GM12878 (cell line): ENCODE measurements at regions not wholly inside any gene's neighbourhood (a gene's known extent, or its start where the extent isn't known, plus 50 kb on each side); places are given as distances from the start of the nearest gene placed in this dataset.

Source experiments
- ATAC-seq: fragments of 200-7000 bp; cut with Tn5 transposase; 3 replicates; pipeline ENCODE4 v1.9.1; 2020; ENCODE audit warnings: mild to moderate bottlenecking, moderate library complexity
- BruUV-seq: library from RNA; stranded (reverse); fragments of 400-500 nt; replicated peaks from 2 replicates; lab custom pipeline; 2021; lab: Mats Ljungman, UMichigan
- CTCF ChIA-PET: fragments of 300-600 bp; sonication (Branson Sonifier 250); formaldehyde crosslinking; extraction: SDS; loops from one replicate; lab custom pipeline; 2021; ENCODE audit warnings: inconsistent platforms; lab: Yijun Ruan, JAX
- POLR2A ChIA-PET: fragments of 350-600 bp; formaldehyde crosslinking; extraction: SDS; loops from one replicate; lab custom pipeline; 2021; ENCODE audit warnings: inconsistent platforms; lab: Charles Lee
- RAD21 ChIA-PET: fragments of 300-600 bp; sonication (Branson Sonifier 250); formaldehyde crosslinking; loops from one replicate; lab custom pipeline; 2023; ENCODE audit warnings: antibody characterized with exemption; ENCODE audit not compliant: unreplicated experiment; lab: Charles Lee
- SMC1A ChIA-PET: fragments of 300-600 bp; sonication (Branson Sonifier 250); formaldehyde crosslinking; loops from one replicate; lab custom pipeline; 2023; ENCODE audit not compliant: unreplicated experiment, uncharacterized antibody; lab: Charles Lee
- DNase-seq: peaks from one replicate; pipeline ENCODE4 v3.0.0-alpha.2; 2011; ENCODE audit warnings: low read depth, low spot score
- FAIRE-seq: peaks from 3 replicates; lab custom pipeline; 2011; peaks lifted over from hg19 to GRCh38; lab: Jason Lieb, UNC
- H2AFZ ChIP-seq: 2 replicates; pipeline ENCODE4 v1.6.0; 2011; ENCODE audit warnings: low read depth, low read length, control low read depth; ENCODE audit not compliant: control insufficient read depth
- H3K27ac ChIP-seq: 2 replicates; pipeline ENCODE4 v1.5.1; 2011; ENCODE audit warnings: control low read depth; ENCODE audit not compliant: control insufficient read depth, insufficient read depth
- H3K27me3 ChIP-seq, 2 experiments: replicated peaks in 1 of 2; 2 replicates each; pipeline versions ENCODE4 v1.6.0 to v1.6.1; 2011; ENCODE audit warnings: low read length in 1 of 2; ENCODE audit not compliant: control insufficient read depth in 2 of 2, insufficient read depth in 2 of 2
- H3K36me3 ChIP-seq, 2 experiments: 2 replicates each; pipeline ENCODE4 v1.5.1; 2011; ENCODE audit warnings: low read length in 1 of 2; ENCODE audit not compliant: control insufficient read depth in 2 of 2, insufficient read depth in 2 of 2
- H3K4me1 ChIP-seq: 2 replicates; pipeline ENCODE4 v1.6.1; 2011; ENCODE audit warnings: mild to moderate bottlenecking, low read length, moderate library complexity, mixed read lengths; ENCODE audit not compliant: control insufficient read depth, insufficient read depth
- H3K4me2 ChIP-seq: 2 replicates; pipeline ENCODE4 v1.6.0; 2011; ENCODE audit warnings: control low read depth; ENCODE audit not compliant: control insufficient read depth, insufficient read depth
- H3K4me3 ChIP-seq: fragments of 200-600 bp; sonication (generic); 2 replicates; pipeline ENCODE4 v1.5.1; 2016
- H3K79me2 ChIP-seq: 2 replicates; pipeline ENCODE4 v1.6.0; 2011; ENCODE audit warnings: low read length; ENCODE audit not compliant: control insufficient read depth, insufficient read depth
- H3K9ac ChIP-seq: 2 replicates; pipeline ENCODE4 v1.8.0; 2011; ENCODE audit warnings: low read length, control low read depth, mixed read lengths; ENCODE audit not compliant: control insufficient read depth, insufficient read depth
- H3K9me3 ChIP-seq: replicated peaks from 3 replicates; pipeline ENCODE4 v1.5.1; 2011; ENCODE audit warnings: mild to moderate bottlenecking, low read length; ENCODE audit not compliant: control insufficient read depth, insufficient read depth
- H4K20me1 ChIP-seq: 2 replicates; pipeline ENCODE4 v1.6.0; 2011; ENCODE audit not compliant: control insufficient read depth, insufficient read depth
- HDAC2 ChIP-seq: fragments of 200-600 bp; sonication (generic); IDR thresholded peaks from 2 replicates; pipeline ENCODE4 v1.6.1; 2017
- MAX ChIP-seq: IDR thresholded peaks from 2 replicates; pipeline ENCODE4 v1.6.1; 2012; ENCODE audit warnings: low read depth, low read length, improper control_type of control experiment
- PBX3 ChIP-seq: IDR thresholded peaks from 2 replicates; pipeline ENCODE4 v1.6.1; 2011; ENCODE audit warnings: mild to moderate bottlenecking, low read depth, low read length, moderate library complexity; ENCODE audit not compliant: insufficient replicate concordance
- POLR2AphosphoS2 ChIP-seq: IDR thresholded peaks from 2 replicates; pipeline ENCODE4 v1.6.1; 2011; ENCODE audit warnings: low read depth, mild to moderate bottlenecking, low read length, improper control_type of control experiment, moderate library complexity
- RELA ChIP-seq: fragments of 450-650 bp; IDR thresholded peaks from 2 replicates; pipeline ENCODE4 v1.8.0; 2014; ENCODE audit warnings: borderline replicate concordance; ENCODE audit not compliant: partially characterized antibody
- SMARCA5 ChIP-seq: fragments of 450-650 bp; IDR thresholded peaks from 2 replicates; pipeline ENCODE4 v1.6.1; 2017; ENCODE audit warnings: mild to moderate bottlenecking
- SMC3 ChIP-seq: IDR thresholded peaks from 2 replicates; pipeline ENCODE4 v1.6.1; 2011; ENCODE audit warnings: low read length, improper control_type of control experiment, borderline replicate concordance
- TAF1 ChIP-seq: IDR thresholded peaks from 2 replicates; pipeline ENCODE4 v1.6.1; 2011; ENCODE audit warnings: mild to moderate bottlenecking, low read depth, low read length, borderline replicate concordance
- TBL1XR1 ChIP-seq: IDR thresholded peaks from 2 replicates; pipeline ENCODE4 v1.6.1; 2012; ENCODE audit warnings: low read depth, low read length, improper control_type of control experiment
- in situ Hi-C: fragments of 300-500 bp; cut with MboI; formaldehyde crosslinking; loops from 9 replicates; pipeline ENCODE4 v1.14.3; 2018; ENCODE audit warnings: mixed read lengths
- intact Hi-C: fragments of 100-400 bp; cut with micrococcal nuclease; formaldehyde crosslinking; loops from one replicate; pipeline ENCODE4 v1.14.2; 2022; ENCODE audit not compliant: unreplicated experiment
- TF ChIP-seq, protein P1 (sequence below): IDR thresholded peaks from 2 replicates; pipeline ENCODE4 v1.6.1; 2011; ENCODE audit warnings: borderline replicate concordance, low read depth, mild to moderate bottlenecking, moderate library complexity, low read length; ENCODE audit not compliant: insufficient read depth, poor library complexity, severe bottlenecking
- TF ChIP-seq, protein P2 (sequence below): IDR thresholded peaks from 2 replicates; pipeline ENCODE4 v1.6.1; 2012; ENCODE audit warnings: low read depth, low read length, improper control_type of control experiment

DNA sequence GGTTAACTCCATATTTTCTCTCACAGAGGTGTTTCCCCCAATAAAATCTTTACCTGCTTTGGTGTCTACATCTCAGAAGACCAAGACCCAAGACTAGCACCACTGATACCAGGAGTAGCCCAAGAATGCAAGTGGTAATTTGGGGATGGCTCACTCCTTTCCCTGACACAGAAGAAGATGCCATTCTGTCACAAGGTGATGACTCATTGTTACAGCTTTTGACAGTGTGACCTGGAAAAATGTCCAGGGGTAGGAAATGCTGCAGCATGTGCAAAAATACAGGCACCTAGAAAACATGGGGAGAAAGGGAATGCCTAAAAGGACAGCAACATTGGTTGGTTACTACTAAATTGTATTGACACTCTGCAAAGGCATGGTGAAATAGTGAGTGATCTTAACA, 254.0 kb upstream of the GJE1 start:
- in situ Hi-C loops (no loop called here), intact Hi-C loops (no loop called here)
- Histone ChIP-seq H3K4me3 (no peak overlapping the region), H2AFZ (no peak overlapping the region), H3K27ac (no peak overlapping the region), H3K36me3 (no peaks in the 10 kb centered on the region), H3K9me3 (no peaks in the 10 kb centered on the region), H3K4me1 (no peaks in the 10 kb centered on the region), H3K79me2 (no peaks in the 10 kb centered on the region), H3K4me2 (no peak overlapping the region), H4K20me1 (no peaks in the 10 kb centered on the region), H3K9ac (no peak overlapping the region), H3K27me3 (no peaks in the 10 kb centered on the region)
- SMC1A ChIA-PET, result no interaction called here
- TF ChIP-seq PBX3, result no peak
- TF ChIP-seq HDAC2, result no peak
- no peak for TF ChIP-seq MAX
- no peak for TF ChIP-seq TAF1
- TF ChIP-seq, protein P1, sequence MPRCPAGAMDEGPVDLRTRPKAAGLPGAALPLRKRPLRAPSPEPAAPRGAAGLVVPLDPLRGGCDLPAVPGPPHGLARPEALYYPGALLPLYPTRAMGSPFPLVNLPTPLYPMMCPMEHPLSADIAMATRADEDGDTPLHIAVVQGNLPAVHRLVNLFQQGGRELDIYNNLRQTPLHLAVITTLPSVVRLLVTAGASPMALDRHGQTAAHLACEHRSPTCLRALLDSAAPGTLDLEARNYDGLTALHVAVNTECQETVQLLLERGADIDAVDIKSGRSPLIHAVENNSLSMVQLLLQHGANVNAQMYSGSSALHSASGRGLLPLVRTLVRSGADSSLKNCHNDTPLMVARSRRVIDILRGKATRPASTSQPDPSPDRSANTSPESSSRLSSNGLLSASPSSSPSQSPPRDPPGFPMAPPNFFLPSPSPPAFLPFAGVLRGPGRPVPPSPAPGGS, result no peak
- TF ChIP-seq SMARCA5, result no peak
- TF ChIP-seq, protein P2, sequence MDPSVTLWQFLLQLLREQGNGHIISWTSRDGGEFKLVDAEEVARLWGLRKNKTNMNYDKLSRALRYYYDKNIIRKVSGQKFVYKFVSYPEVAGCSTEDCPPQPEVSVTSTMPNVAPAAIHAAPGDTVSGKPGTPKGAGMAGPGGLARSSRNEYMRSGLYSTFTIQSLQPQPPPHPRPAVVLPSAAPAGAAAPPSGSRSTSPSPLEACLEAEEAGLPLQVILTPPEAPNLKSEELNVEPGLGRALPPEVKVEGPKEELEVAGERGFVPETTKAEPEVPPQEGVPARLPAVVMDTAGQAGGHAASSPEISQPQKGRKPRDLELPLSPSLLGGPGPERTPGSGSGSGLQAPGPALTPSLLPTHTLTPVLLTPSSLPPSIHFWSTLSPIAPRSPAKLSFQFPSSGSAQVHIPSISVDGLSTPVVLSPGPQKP, result no peak
- TF ChIP-seq POLR2AphosphoS2, result no peak
- TF ChIP-seq SMC3, result no peak
- no peak for TF ChIP-seq RELA
- no peak for TF ChIP-seq TBL1XR1
- ATAC-seq (no peak), DNase-seq (no peak), FAIRE-seq (no peak)
- CTCF ChIA-PET, result interaction anchor here (1.5 kb wide), 1 partner anchor 11 kb away, joined by 4 read pairs; no protein-coding TSS in a partner anchor
- no TSS peak for BruUV-seq
- POLR2A ChIA-PET, result no interaction called here
- RAD21 ChIA-PET, result no interaction called here
